ENCODE measurements at regions not wholly inside any gene's neighbourhood (a gene's known extent, or its start where the extent isn't known, plus 50 kb on each side); places are given as distances from the start of the nearest gene placed in this dataset.

GRCh38 chr6:95404777-95405176 is 172.6 kb upstream of the MANEA start:
- H3K27ac ChIP-seq (replicated peaks): no peak overlapping the region
- no peak for DNase-seq (ENCODE audit: low read depth in 1 of 2, low spot score in 1 of 2)
- H3K27me3 ChIP-seq (ENCODE audit: insufficient read depth, poor library complexity, severe bottlenecking): no peaks in the 10 kb centered on the region
- no peak overlapping the region for H3K4me3 ChIP-seq (replicated peaks; ENCODE audit: insufficient read depth, low read length)
- no peak for TF ChIP-seq POLR2AphosphoS5 (IDR thresholded peaks at IDR 0.05; ENCODE audit: low read depth)
- TF ChIP-seq REST (IDR thresholded peaks at IDR 0.05; ENCODE audit: insufficient replicate concordance, low read depth): no peak
- TF ChIP-seq, protein P1, sequence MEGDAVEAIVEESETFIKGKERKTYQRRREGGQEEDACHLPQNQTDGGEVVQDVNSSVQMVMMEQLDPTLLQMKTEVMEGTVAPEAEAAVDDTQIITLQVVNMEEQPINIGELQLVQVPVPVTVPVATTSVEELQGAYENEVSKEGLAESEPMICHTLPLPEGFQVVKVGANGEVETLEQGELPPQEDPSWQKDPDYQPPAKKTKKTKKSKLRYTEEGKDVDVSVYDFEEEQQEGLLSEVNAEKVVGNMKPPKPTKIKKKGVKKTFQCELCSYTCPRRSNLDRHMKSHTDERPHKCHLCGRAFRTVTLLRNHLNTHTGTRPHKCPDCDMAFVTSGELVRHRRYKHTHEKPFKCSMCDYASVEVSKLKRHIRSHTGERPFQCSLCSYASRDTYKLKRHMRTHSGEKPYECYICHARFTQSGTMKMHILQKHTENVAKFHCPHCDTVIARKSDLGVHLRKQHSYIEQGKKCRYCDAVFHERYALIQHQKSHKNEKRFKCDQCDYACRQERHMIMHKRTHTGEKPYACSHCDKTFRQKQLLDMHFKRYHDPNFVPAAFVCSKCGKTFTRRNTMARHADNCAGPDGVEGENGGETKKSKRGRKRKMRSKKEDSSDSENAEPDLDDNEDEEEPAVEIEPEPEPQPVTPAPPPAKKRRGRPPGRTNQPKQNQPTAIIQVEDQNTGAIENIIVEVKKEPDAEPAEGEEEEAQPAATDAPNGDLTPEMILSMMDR (IDR thresholded peaks at IDR 0.05; ENCODE audit: insufficient read depth, low read length): no peak
- TF ChIP-seq SPI1 (IDR thresholded peaks at IDR 0.05; ENCODE audit: borderline replicate concordance, low read depth): no peak
- no peak for TF ChIP-seq GABPA (IDR thresholded peaks at IDR 0.05; ENCODE audit: low read depth)

- no peak for DNase-seq (ENCODE audit: low read depth in 1 of 2, low spot score in 1 of 2)
- Histone ChIP-seq H3K4me3 (replicated peaks; ENCODE audit: insufficient read depth, low read length) (no peak overlapping the region), H3K27me3 (ENCODE audit: insufficient read depth, poor library complexity, severe bottlenecking) (no peaks in the 10 kb centered on the region), H3K27ac (replicated peaks) (no peak overlapping the region)
- no peak for TF ChIP-seq SPI1 (IDR thresholded peaks at IDR 0.05; ENCODE audit: borderline replicate concordance, low read depth)
- no peak for TF ChIP-seq POLR2AphosphoS5 (IDR thresholded peaks at IDR 0.05; ENCODE audit: low read depth)
- TF ChIP-seq, protein P1 (IDR thresholded peaks at IDR 0.05; ENCODE audit: insufficient read depth, low read length): no peak
- TF ChIP-seq GABPA (IDR thresholded peaks at IDR 0.05; ENCODE audit: low read depth): no peak
- TF ChIP-seq REST (IDR thresholded peaks at IDR 0.05; ENCODE audit: insufficient replicate concordance, low read depth): no peak
Observed at GRCh38 chr6:95408111-95408510, 169.2 kb upstream of the MANEA start.

- Histone ChIP-seq H3K27ac (replicated peaks) (no peak overlapping the region), H3K4me3 (replicated peaks; ENCODE audit: insufficient read depth, low read length) (no peak overlapping the region), H3K27me3 (ENCODE audit: insufficient read depth, poor library complexity, severe bottlenecking) (no peaks in the 10 kb centered on the region)
- TF ChIP-seq POLR2AphosphoS5 (IDR thresholded peaks at IDR 0.05; ENCODE audit: low read depth) (no peak), GABPA (IDR thresholded peaks at IDR 0.05; ENCODE audit: low read depth) (no peak), SPI1 (IDR thresholded peaks at IDR 0.05; ENCODE audit: borderline replicate concordance, low read depth) (no peak), REST (IDR thresholded peaks at IDR 0.05; ENCODE audit: insufficient replicate concordance, low read depth) (no peak)
- TF ChIP-seq, protein P1 (IDR thresholded peaks at IDR 0.05; ENCODE audit: insufficient read depth, low read length): no peak
- no peak for DNase-seq (ENCODE audit: low read depth in 1 of 2, low spot score in 1 of 2)
Observed at GRCh38 chr6:95410168-95410567, 167.2 kb upstream of the MANEA start.
